Fibroblast of skin of left quadriceps (primary cell): ENCODE measurements at regions not wholly inside any gene's neighbourhood (a gene's known extent, or its start where the extent isn't known, plus 50 kb on each side); places are given as distances from the start of the nearest gene placed in this dataset.
A peak's percentile ranks its signal among the peaks of the same experiment; 100 is the strongest.

Source experiments
- DNase-seq, 2 experiments: peaks; one replicate each; pipeline ENCODE4 v3.0.0-alpha.2; 2013; ENCODE audit warnings: low read depth in 2 of 2

DNA sequence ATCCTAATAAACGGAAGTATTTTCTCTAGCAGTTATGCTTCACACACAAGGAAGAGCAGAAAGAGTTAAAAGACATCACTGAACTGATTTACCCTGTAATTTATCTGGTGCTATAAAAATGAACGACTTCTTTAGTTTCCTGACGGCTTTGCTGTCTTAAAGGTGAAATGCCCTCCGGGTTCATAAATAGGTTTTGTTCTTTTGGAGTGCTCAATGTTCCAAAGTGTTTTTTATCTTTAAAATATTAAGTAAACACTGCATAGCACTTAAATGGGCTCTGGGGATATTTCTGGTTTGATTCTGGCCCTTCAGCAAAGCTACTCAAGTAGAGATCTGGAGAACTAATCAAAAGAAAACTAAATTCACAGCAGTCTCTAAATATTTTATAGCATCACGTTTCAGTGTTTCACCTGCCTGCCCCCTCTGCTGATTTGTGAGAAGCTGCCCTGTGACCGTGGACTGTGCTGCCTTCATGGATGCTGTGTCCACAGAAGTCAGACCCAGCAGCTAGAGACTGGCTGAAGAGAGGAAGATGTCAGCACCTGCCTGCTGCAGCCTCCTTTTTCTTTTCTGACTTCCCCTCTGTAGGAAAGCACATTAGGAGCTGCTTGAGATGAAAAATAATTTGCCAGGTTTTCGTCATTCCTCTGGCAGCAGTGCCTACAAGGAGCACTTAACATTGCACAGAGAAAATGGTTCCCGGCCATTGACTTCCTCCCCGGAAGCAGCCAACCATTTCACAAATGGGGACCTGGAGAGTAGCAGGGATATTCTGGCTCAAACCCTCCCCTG is 205.1 kb upstream of the FSCB start:
- DNase-seq, result no peak

DNA sequence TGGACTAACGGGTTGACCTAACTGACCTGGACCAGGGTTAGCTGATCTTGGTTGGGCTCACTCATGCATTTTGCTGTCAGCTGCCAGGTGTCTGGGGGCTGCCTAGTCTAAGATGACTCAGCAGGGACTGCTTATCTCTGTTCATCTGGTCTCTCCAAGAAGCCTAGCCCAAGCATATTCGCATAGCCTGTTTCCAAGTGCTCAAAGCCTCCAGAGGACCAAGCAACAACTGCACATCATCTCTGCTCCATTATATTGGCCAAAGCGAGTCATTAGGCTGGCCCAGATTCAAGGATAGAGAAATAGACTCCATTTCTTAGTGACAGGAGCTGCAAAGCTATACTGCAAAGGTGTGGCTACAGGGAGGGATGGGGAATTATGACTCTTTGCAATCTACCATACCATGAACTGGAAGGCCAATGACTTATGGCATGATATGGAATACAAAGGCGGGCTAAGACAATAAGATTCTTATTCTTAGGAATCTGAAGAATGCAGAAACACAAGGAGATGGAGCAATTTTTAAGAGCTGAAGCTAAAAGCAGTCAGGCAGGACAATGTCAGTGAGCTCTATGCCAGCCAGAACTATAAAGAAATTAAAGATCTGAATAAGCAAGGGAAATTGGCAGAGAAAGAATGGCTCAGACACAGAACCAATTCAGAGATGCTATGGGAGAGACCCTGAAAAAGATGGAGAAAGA is 194.6 kb upstream of the FSCB start:
- peak in 1 of 2 experiments; percentile 1 for DNase-seq

DNA sequence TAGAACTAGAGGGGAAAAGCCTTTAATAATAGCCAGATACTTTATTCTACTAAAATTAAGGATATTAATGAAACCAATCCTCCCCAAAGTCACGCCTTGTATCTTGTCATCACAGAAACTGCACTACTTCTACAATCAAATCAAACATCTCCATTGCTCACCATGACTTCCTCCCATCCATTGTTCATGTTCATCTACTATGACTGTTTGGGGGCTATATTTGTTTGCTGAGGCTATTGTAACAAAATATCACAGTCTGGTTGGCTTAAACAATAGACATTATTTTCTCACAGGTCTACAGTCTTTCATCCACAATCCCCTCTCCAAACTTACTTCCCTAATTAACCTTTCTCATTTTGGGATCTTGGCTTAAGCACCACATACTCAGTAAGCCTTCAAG is 193.6 kb upstream of the FSCB start:
- DNase-seq, result no peak

DNA sequence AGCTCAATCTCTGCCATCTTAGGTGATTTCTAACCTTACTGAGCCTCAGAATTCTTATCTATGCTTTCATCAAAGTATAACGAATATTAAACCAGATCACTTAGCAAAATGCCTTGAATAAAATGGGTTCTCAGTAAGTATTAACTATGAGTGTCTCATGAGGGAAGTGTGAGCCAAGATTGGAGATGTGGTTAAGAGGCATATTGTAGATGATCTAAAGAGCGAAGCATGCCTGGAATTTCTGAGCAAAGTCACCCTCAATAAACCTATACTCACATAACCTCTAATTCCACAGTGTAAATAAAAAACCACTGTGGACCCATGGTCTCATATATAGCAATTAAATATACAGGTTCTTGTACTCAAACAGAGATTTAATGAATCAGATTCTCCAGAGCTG is 193.1 kb upstream of the FSCB start:
- DNase-seq, result peak; percentile 13

DNA sequence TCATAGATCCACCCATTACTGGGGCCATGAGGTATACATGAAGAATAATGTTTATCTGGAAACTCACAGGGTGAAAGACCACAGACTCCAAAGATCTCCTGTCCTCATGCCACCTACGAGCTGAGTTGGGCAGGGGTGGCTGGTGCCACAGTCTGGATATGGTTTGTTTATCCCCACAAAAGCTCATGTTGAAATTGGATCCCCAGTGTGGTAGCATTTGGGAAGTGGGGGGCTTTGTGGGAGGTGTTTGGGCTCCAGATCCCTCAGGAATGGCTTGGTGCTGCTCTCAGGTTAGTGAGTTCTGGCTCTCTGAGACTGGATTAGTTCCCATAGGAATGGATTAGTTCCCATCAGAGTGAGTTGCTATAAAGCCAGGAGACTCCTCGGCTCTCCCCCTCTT is 192.3 kb upstream of the FSCB start:
- DNase-seq, result no peak

DNA sequence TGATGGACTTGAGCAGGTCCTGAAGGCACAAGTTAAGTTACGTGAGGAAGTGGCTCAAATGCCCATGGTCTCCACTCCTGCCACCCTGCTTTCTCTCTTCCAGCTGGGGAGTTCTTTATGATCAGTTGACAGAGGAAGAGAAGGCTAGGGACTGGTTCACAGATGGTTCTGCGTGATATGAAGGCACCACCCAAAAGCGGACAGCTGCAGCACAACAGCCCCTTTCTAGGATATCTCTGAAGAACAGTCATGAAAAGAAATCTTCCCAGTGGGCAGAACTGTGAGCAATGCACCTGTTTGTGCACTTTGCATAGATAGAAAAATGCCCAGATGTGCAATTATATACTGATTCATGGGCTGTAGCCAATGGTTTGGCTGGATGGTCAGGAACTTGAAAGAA is 162.4 kb upstream of the FSCB start:
- DNase-seq, result no peak

DNA sequence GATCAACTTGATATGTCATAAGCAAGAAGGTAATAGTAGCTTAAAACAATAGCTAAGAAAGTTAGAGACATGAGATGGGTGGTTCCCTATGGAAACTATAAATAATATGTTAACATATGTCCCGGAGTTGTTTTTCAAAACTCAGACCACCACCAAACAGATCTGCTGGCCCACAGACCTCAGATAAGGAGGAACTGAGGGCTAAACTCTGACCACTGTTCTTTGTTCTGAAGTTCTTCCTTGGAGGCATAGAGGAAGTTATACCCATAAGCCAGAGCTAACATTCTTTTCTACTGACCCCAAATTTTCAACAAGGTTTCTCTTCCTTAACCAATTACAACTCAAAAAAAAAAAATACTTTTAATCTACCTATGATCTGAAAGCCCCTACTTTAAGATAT is 156.1 kb upstream of the FSCB start:
- DNase-seq, result no peak

DNA sequence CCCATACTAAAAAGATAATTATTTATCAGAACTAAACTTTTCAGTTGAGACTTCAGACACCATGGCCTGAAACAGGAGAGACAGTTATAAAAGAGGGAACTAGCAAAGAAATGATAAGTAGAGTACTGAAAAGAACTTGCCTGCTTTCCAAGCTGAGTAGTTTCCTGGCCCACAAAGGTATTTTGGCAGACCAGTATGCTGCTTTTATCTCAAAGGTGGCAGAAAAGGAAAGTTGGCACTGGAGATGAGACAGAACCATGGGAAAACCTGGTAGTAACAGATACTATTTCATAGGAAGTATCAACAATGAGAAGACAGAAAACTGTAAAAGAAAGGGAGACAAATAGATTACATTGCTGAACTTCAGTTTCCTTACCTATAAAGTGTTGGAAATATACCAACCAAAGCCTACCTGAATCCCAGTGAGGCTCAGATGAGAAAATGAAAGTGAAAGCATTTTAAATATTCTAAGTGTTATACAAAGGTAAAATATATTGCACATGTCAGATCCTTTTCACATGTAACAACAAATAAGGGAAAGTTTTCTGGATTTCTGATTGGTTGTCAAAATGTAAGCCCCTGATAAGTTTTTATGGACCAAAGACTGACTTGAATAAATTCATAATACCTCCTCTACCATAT is 155.3 kb upstream of the FSCB start:
- DNase-seq, result no peak

DNA sequence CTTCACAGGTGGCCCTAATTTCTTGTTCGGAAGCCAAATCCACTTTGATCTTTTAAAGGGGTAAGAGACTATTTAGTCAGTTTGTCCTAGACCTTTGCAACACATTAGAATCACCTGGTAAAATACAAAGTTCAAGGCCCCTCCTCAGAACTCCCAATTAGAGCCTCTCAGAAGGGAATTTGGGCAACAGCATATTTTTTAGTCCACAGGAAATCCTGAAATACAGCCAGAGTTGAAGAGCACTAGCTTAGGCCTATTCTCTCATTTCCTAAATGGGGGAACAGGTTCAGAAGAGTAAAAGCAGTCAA is 151.3 kb upstream of the FSCB start:
- no peak for DNase-seq

DNA sequence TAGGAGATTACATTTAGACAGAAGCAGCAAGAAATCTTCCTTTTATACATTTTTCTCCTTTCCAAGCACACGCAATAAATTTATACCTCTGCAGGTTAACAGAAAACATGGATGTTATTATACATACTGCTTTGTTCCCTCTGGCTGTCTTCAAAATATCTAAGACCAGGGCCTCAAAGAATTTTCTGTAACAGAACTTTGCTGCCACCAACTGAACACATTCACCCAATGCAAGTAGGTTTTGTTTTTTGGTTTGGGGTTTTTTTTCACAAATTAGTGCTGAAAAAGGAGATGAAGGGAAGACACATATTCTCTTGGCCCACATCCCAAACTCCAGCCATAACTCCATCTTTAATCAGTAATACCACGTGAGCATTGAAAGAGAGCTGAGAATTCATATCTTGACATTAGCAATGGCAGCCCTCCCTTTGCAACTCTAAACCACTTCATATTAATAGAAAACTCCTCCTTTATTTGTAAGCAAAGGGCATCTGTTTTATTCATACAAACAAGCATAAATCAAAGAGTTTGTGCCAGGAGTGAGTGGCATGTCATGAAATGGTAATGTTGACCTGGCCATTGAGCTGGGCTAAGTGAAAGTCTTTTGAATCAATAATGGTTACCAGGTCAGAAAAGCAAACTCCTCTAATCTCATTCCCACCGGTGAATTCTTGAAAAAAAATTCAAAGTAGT is 150.8 kb upstream of the FSCB start:
- DNase-seq, result no peak

DNA sequence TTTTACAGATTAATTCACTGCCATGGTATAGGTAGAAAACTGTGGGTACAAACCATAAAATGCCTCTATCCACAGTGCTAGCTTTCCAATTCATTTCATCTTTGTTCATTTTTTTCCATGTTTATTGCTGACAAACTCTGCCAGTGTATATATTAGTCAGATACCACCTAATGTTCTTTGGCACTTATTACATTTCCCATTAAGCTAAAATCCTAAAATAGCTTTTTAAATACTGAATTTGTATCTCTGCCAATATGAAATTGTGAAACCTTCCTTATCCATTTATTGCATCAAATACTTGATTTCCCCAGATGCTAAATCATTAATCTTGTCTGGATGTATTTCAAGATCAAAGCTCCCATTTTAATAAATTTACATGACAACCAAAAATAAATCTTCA is 150.1 kb upstream of the FSCB start:
- no peak for DNase-seq

DNA sequence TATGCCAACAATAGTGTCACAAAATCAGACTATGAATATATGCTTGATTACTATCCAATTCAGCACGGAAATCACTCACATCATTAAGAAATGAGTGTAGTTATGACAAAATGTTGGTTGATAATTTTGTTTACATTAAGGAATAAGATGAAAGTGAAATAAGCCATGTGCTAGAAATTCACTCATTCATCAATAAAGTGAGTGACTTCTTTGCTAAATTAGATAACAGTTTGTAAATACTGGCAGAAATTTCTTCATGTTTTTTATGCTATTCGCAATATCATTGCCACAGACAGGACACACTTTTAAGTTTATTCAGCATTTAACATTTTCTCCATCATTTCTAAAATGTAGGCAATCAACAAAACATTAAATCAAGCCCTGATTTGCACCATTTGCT is 147.5 kb upstream of the FSCB start:
- no peak for DNase-seq

DNA sequence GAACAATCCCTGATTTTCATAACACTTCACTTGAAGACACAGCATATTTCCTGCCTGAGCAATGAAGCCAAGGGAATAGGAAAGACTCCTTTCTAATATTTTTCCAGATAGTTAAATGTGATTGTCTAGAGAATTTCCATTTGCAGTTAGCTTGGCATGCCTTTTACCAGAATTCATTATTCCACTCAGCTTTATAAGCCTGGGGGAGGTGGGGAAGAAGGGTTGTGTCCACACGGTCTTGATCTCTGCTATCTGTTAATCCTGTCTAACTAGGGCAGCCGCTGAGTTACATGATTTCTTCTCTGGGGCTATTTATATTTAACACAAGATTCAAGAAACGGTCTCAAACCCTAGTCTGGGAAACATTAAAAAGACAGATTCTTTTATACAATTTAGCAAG is 146.6 kb upstream of the FSCB start:
- no peak for DNase-seq

DNA sequence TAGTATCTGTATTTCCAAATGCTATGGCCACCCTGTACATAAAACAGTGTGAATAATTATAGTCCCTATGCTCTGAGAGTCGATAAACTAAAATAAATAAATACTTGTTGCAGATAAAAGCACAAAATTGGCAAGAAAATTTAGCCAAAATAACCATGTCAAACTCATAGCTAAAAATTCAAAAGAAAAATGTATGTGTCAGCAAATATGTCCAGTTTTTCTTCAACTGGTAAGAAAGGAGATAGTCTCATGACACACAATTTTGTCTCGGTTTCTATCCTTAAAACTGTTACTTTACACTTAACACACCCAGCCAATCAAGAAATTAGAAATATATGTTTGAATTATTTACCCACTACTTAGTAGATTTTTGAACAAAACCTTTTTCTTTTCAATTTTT is 145.6 kb upstream of the FSCB start:
- DNase-seq, result no peak

DNA sequence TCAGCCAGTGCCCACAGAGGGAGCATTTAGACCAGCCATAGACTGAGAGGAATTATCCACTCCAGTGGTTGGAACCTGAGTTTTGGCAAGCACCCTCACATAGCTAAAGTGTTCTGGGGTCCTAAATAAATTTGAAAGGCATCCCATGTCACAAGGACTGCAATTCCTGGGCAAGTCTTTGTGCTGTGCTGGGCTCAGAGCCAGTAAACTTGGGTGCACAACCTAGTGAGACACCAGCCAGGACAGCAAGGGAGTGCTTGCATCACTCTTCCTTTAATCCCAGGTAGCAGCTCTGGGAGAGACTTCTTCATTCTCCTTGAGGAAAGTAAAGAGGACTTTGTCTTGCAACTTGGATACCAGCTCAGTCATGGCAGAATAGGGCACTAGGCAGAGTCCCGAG is 142.0 kb upstream of the FSCB start:
- no peak for DNase-seq

DNA sequence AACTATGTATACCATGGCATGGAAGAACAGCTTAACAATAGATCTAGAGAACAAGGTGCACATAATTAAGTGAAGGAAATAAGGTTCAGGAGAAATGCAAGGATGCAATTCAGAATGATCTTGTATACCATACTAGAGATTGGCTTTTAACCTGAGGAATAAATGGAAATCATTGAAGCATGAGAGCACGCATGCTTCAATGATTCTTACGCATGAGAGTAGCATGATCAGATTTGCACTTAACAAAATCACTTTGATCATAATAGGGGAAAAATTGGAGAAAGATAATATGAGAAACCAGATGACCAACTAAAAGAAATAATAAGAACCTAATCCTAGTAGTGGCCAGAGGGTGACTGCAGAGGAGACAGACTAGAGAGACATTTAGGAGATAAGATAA is 133.3 kb upstream of the FSCB start:
- no peak for DNase-seq

DNA sequence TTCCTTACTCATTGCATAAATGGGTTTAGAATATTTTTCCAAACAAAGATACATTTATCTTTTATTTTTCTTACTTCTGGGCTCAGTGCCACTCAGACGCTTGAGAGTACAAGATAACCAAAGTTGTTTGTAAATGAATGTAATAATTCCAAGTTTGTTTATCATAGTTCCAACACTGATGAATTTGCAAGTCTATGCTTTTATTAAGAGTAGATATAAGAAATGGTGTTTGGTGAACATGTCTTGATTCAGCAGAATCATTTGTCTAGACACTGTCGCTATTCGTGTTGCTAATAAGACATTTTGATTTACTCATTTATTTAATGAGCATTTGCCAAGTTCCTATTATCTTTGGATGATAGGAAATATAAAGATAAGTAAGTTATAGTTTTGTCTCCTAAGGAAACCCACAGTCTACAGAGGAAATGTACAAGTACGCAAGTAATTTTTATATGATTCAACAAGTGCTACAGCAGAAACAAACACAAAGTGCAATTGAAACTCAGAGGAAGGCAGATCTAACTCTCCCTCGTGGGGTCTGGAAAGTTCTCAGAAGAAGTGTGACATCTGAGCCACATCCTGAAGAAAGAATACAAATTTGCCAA is 132.8 kb upstream of the FSCB start:
- DNase-seq, result no peak

DNA sequence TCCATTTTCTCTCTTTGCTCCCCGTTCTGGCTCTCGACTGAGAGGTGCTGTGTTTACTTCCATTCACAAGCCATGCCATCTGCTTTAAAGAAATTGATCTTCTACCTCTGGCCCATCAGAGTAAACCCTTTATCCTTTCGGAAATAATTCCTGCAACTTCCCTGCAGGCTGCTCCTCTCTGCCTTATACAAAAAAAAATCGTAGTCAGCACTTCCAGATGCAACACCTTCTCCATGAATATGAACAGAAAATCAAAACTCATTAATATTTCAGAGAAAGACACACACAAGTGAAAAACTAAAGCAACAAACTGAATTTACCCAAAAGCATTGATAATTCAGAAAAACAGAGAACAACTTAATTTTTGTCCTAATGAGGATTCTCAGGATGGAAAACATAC is 127.6 kb upstream of the FSCB start:
- DNase-seq, result no peak

DNA sequence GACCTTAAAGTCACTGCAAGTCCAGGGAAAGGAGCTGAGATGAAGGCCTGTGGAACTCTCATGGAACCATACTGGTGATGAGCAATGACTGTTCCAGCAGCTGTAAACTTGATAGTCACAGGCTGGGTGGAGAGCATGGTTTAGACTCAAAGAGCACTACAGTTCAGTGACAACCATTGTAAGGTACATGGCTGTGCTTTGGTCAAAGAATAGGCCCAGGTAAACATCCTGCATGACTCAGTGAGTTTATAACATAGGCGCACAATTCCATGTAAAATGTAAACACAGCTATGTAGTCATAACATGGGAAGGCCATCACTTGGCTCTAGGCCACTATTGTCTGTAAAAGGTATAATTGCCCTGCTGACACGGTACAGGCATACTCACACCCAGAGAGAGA is 119.3 kb upstream of the FSCB start:
- DNase-seq, result no peak

DNA sequence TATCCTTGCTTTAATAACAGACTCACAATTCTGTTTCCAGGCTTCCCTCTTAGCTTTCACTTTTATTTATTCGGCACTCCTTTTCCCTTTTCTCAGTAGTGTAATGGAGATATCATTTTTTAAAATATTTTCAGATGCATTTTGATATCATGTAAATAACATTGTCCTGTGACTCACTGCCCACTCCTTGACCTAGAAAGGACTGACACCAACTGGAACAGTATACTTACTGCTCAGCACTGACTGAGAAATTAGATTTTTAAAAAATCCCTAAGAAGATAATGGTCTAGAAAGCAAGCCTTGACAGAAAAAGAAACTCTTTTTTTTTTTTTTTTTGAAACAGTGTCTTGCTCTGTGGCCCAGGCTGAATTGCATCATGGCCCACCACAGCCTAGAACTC is 118.0 kb upstream of the FSCB start:
- no peak for DNase-seq

DNA sequence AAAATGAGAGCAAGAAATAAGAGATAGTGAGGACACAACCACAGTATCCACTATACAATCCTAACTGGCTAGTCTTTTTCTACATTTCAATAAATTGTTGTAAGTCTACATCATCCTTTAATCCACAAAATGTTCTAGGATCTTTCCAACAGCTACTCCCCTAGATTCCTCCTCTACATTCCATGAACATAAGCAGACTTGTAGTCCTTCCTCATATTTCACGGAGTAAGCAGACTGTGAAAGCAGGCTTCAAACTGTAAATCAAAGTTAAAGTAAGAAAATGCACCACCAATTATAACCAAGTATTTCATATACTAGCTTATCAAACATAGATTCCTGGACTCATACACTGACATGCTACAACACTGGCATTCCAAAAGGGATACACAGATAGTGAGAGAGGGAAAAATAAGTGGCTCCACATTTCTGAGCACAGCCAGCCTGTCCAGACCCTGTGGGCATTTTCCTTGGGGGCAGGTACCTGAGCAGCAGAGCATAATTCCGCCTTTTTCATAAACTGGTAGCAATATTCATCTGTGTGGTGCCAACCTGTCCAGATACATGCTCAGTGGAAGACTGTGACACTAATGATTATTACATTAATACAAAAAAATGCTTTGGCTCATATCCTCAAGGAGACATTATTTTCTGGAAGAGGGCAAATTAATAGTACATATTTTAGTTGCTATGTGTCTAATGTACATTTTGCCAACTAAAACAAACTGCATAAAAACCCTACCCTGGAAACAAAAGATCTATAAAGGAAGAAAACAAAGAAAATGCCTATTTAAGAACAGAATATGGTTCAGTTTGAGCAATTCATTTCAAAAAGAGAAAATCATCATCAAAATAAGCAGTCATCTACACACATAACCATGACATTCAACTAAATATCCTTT is 113.3 kb upstream of the FSCB start:
- no peak for DNase-seq
